ENCODE measurements at regions not wholly inside any gene's neighbourhood (a gene's known extent, or its start where the extent isn't known, plus 50 kb on each side); places are given as distances from the start of the nearest gene placed in this dataset.
"Not testable (repeated sequence)": the region's sequence is repeated elsewhere in the genome, so short reads cannot be mapped to it uniquely, and the experiment has no call there.

GRCh38 chr17:49898366-49899190, 50.7 kb upstream of the TAC4 start:
- no peak overlapping the region for H3K4me3 ChIP-seq (ENCODE audit: insufficient read depth, low read depth, low read length, poor library complexity, severe bottlenecking)
- peaks cover 20% of the 10 kb centered on the region for H3K27me3 ChIP-seq (replicated peaks; ENCODE audit: control insufficient read depth, insufficient read depth, low read length, poor library complexity, severe bottlenecking)
- H3K36me3 ChIP-seq (ENCODE audit: control insufficient read depth, insufficient read depth, low read length), result no peaks in the 10 kb centered on the region
- no peak for DNase-seq
- peaks cover 5% of the 10 kb centered on the region for H3K4me1 ChIP-seq (ENCODE audit: control insufficient read depth, insufficient read depth, low read length, poor library complexity, severe bottlenecking)
- H3K9me3 ChIP-seq (ENCODE audit: control insufficient read depth, low read length), result no peaks in the 10 kb centered on the region
- H3K27ac ChIP-seq (ENCODE audit: insufficient read depth, low read length, poor library complexity, severe bottlenecking), result no peak overlapping the region

DNA sequence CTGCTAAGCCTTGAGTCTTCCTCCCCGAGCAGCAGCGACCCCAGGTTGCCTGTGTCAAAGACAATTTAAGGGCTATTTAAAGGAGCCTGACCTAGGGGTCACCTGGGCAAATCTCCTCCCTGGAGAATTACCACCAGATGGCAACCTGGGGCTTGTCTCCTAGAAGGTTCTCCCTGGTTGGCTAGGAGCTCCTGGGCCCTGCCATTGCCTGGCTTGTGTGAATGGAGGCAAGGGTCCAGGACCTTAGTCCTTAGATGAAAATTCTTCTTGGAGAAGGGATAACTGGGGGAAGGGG, 51.3 kb upstream of the TAC4 start:
- peaks cover 26% of the 10 kb centered on the region for H3K27me3 ChIP-seq (replicated peaks; ENCODE audit: control insufficient read depth, insufficient read depth, low read length, poor library complexity, severe bottlenecking)
- H3K4me1 ChIP-seq (ENCODE audit: control insufficient read depth, insufficient read depth, low read length, poor library complexity, severe bottlenecking), result peaks cover 5% of the 10 kb centered on the region
- no peak overlapping the region for H3K27ac ChIP-seq (ENCODE audit: insufficient read depth, low read length, poor library complexity, severe bottlenecking)
- no peaks in the 10 kb centered on the region for H3K36me3 ChIP-seq (ENCODE audit: control insufficient read depth, insufficient read depth, low read length)
- no peak overlapping the region for H3K4me3 ChIP-seq (ENCODE audit: insufficient read depth, low read depth, low read length, poor library complexity, severe bottlenecking)
- DNase-seq, result no peak
- no peaks in the 10 kb centered on the region for H3K9me3 ChIP-seq (ENCODE audit: control insufficient read depth, low read length)

GRCh38 chr17:49899588-49899987, 51.7 kb upstream of the TAC4 start:
- H3K27me3 ChIP-seq (replicated peaks; ENCODE audit: control insufficient read depth, insufficient read depth, low read length, poor library complexity, severe bottlenecking), result peaks cover 24% of the 10 kb centered on the region

DNA sequence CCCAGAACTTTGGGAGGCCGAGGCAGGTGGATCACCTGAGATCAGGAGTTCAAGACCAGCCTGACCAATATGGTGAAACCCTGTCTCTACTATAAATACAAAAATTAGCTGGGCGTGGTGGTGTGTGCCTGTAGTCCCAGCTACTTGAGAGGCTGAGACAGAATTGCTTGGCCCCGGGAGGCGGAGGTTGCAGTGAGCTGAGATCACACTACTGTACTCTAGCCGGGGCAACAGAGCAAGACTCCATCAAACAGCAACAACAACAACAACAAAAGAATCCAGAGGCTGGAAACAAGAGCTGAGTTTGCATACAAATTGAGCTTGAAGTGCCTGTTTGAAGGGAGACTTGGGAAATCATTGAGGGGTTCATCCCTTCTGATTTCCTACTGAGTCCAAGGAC, 52.9 kb upstream of the TAC4 start:
- peaks cover 28% of the 10 kb centered on the region for H3K27me3 ChIP-seq (replicated peaks; ENCODE audit: control insufficient read depth, insufficient read depth, low read length, poor library complexity, severe bottlenecking)

More at GRCh38 chr17:49899588-49899987, 51.7 kb upstream of the TAC4 start:
- H3K36me3 ChIP-seq (ENCODE audit: control insufficient read depth, insufficient read depth, low read length), result no peaks in the 10 kb centered on the region
- no peaks in the 10 kb centered on the region for H3K9me3 ChIP-seq (ENCODE audit: control insufficient read depth, low read length)
- peaks cover 5% of the 10 kb centered on the region for H3K4me1 ChIP-seq (ENCODE audit: control insufficient read depth, insufficient read depth, low read length, poor library complexity, severe bottlenecking)
- no peak overlapping the region for H3K27ac ChIP-seq (ENCODE audit: insufficient read depth, low read length, poor library complexity, severe bottlenecking)
- no peak for DNase-seq
- no peak overlapping the region for H3K4me3 ChIP-seq (ENCODE audit: insufficient read depth, low read depth, low read length, poor library complexity, severe bottlenecking)

DNA sequence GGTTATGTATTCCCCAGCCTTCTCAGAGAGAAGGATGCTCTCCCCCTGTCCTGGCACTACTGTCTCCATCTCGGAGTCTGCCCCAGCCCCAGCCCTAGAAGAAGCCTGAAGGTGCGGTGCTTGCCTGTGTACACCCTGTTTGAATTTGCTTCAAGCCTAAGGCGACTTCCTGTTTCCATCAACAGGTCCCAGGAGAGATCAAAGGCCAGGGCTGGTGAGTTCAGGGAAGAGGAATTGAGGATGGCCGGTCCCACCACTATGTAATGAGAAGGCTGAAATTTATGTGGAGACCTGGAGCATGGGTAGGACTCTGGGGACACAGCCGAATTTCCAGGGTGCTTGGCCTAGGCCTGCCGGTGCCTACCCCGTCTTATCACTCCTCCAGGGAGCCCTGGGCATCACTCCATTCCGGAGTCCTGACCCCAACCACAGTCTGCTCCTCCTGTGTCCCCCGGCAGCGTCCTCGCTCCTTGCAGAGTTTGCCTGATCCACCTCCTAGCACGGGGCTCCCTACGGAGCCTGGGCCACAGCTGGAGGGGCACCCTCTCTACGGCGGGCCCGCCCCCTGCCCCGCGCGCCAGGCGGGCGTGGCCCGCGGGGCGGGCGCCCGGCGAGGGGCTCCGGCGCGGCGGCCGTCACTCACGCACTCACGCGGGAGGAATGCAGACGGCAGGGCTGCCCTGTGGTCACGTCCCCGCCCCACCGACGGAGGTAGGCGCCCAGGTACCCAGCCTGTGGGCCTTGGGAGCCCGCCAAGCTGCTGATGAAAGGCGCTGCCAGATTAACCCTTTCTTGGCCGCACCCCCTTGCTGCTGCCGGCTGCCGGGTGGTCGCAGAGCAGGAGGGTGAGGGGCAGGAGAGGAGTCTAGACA, 53.8 kb upstream of the TAC4 start:
- DNase-seq, result no peak
- Histone ChIP-seq H3K4me3 (ENCODE audit: insufficient read depth, low read depth, low read length, poor library complexity, severe bottlenecking) (no peak overlapping the region), H3K9me3 (ENCODE audit: control insufficient read depth, low read length) (no peaks in the 10 kb centered on the region), H3K4me1 (ENCODE audit: control insufficient read depth, insufficient read depth, low read length, poor library complexity, severe bottlenecking) (peaks cover 5% of the 10 kb centered on the region), H3K36me3 (ENCODE audit: control insufficient read depth, insufficient read depth, low read length) (no peaks in the 10 kb centered on the region), H3K27ac (ENCODE audit: insufficient read depth, low read length, poor library complexity, severe bottlenecking) (no peak overlapping the region), H3K27me3 (replicated peaks; ENCODE audit: control insufficient read depth, insufficient read depth, low read length, poor library complexity, severe bottlenecking) (peaks cover 31% of the 10 kb centered on the region)

More for the DNA sequence above, 52.9 kb upstream of the TAC4 start:
- not testable (repeated sequence) for H3K4me3 ChIP-seq (ENCODE audit: insufficient read depth, low read depth, low read length, poor library complexity, severe bottlenecking); H3K36me3 ChIP-seq (ENCODE audit: control insufficient read depth, insufficient read depth, low read length); H3K4me1 ChIP-seq (ENCODE audit: control insufficient read depth, insufficient read depth, low read length, poor library complexity, severe bottlenecking); DNase-seq; H3K27ac ChIP-seq (ENCODE audit: insufficient read depth, low read length, poor library complexity, severe bottlenecking); H3K9me3 ChIP-seq (ENCODE audit: control insufficient read depth, low read length)

DNA sequence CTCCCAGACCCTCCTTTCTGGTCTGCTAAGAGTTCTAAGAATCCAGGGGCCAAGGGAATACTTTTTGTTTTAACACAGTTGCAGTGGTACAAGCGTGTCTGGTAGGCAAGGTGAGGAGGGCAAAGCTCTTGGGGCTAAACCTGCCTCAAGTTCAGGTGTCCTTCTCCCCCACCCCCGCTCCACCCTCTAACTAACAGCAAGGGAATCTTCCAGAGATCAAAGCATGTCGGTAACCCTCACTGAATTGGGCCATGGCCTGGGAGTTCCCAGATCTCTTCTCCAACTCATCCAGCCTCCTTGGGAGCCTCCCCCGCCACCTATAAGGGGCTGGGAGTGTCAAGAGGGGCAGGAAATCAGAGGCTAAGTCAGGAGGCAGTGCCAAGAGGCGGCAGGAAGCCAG, 55.7 kb upstream of the TAC4 start:
- H3K27ac ChIP-seq (ENCODE audit: insufficient read depth, low read length, poor library complexity, severe bottlenecking), result no peak overlapping the region
- peaks cover 37% of the 10 kb centered on the region for H3K27me3 ChIP-seq (replicated peaks; ENCODE audit: control insufficient read depth, insufficient read depth, low read length, poor library complexity, severe bottlenecking)
- H3K9me3 ChIP-seq (ENCODE audit: control insufficient read depth, low read length), result no peaks in the 10 kb centered on the region
- peaks cover 5% of the 10 kb centered on the region for H3K4me1 ChIP-seq (ENCODE audit: control insufficient read depth, insufficient read depth, low read length, poor library complexity, severe bottlenecking)
- no peak for DNase-seq
- no peak overlapping the region for H3K4me3 ChIP-seq (ENCODE audit: insufficient read depth, low read depth, low read length, poor library complexity, severe bottlenecking)
- no peaks in the 10 kb centered on the region for H3K36me3 ChIP-seq (ENCODE audit: control insufficient read depth, insufficient read depth, low read length)

- DNase-seq, result no peak
- Histone ChIP-seq H3K4me3 (ENCODE audit: insufficient read depth, low read depth, low read length, poor library complexity, severe bottlenecking) (no peak overlapping the region), H3K27ac (ENCODE audit: insufficient read depth, low read length, poor library complexity, severe bottlenecking) (no peak overlapping the region), H3K36me3 (ENCODE audit: control insufficient read depth, insufficient read depth, low read length) (no peaks in the 10 kb centered on the region), H3K4me1 (ENCODE audit: control insufficient read depth, insufficient read depth, low read length, poor library complexity, severe bottlenecking) (peaks cover 5% of the 10 kb centered on the region), H3K9me3 (ENCODE audit: control insufficient read depth, low read length) (no peaks in the 10 kb centered on the region), H3K27me3 (replicated peaks; ENCODE audit: control insufficient read depth, insufficient read depth, low read length, poor library complexity, severe bottlenecking) (peaks cover 48% of the 10 kb centered on the region)
Observed at GRCh38 chr17:49904893-49905292, 57.0 kb upstream of the TAC4 start.

DNA sequence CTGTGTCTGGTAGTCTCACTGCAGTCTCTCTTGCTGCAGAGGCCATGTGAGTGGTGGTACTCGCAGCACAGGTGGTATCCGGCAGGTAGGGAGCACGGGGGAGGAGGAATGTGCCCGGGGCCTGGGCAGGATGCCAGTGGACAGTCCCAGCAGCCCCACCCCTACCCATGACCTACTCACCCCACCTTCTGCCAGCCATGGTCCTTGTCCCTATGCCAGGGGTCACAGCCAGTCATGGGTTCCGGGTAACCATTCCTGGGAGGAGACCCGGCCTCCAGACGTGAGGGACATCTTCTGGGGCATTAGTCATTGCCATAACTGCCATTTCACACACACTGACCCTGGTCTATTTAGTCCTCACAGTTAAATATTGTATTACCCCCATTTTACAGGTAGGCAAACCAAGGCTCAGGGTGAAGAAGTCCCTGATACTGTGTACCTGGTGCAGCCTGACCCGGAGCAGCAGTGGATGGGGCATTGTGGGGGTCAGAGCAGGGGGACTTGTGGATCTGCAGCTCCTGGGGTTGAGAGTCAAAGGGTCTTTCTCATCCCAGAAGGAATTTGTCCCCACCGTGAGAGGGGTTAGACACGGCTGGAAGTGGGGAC, 58.8 kb upstream of the TAC4 start:
- H3K36me3 ChIP-seq (ENCODE audit: control insufficient read depth, insufficient read depth, low read length), result no peaks in the 10 kb centered on the region
- H3K4me3 ChIP-seq (ENCODE audit: insufficient read depth, low read depth, low read length, poor library complexity, severe bottlenecking), result no peak overlapping the region
- H3K4me1 ChIP-seq (ENCODE audit: control insufficient read depth, insufficient read depth, low read length, poor library complexity, severe bottlenecking), result peaks cover 11% of the 10 kb centered on the region
- no peak for DNase-seq
- peaks cover 65% of the 10 kb centered on the region for H3K27me3 ChIP-seq (replicated peaks; ENCODE audit: control insufficient read depth, insufficient read depth, low read length, poor library complexity, severe bottlenecking)
- H3K27ac ChIP-seq (ENCODE audit: insufficient read depth, low read length, poor library complexity, severe bottlenecking), result no peak overlapping the region
- no peaks in the 10 kb centered on the region for H3K9me3 ChIP-seq (ENCODE audit: control insufficient read depth, low read length)

DNA sequence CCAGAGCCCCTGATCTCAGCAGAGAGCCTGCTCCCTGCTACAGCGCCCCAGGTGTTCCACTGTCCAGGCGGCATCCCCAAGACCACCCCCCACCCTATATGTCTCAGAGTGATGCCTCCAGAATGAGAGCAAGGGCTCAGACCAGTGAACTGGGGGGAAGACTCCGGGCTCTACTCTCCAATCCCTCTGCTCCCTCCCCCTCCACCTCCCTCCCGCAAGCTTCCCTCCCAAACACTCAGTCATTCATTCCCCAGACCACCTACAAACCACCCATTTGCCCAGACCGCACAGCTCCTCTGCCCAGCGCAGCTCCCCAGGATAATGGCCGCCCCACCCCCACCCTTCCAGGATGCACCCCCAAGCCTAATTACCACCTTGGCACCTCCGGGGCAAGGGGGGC, 59.4 kb upstream of the TAC4 start:
- H3K4me1 ChIP-seq (ENCODE audit: control insufficient read depth, insufficient read depth, low read length, poor library complexity, severe bottlenecking), result peaks cover 7% of the 10 kb centered on the region
- no peak overlapping the region for H3K4me3 ChIP-seq (ENCODE audit: insufficient read depth, low read depth, low read length, poor library complexity, severe bottlenecking)
- H3K9me3 ChIP-seq (ENCODE audit: control insufficient read depth, low read length), result no peaks in the 10 kb centered on the region
- no peaks in the 10 kb centered on the region for H3K36me3 ChIP-seq (ENCODE audit: control insufficient read depth, insufficient read depth, low read length)
- DNase-seq, result no peak
- H3K27ac ChIP-seq (ENCODE audit: insufficient read depth, low read length, poor library complexity, severe bottlenecking), result no peak overlapping the region
- peaks cover 63% of the 10 kb centered on the region for H3K27me3 ChIP-seq (replicated peaks; ENCODE audit: control insufficient read depth, insufficient read depth, low read length, poor library complexity, severe bottlenecking)
